ENCODE measurements at regions not wholly inside any gene's neighbourhood (a gene's known extent, or its start where the extent isn't known, plus 50 kb on each side); places are given as distances from the start of the nearest gene placed in this dataset.

GRCh38 chr6:85111481-85112011 lies 338.3 kb upstream of the NT5E start:
- Histone ChIP-seq H3K27ac (ENCODE audit: low read depth, low read length) (no peak overlapping the region), H2BK15ac (replicated peaks; ENCODE audit: low read depth) (no peak overlapping the region), H3K23ac (ENCODE audit: low read length) (no peak overlapping the region), H4K5ac (ENCODE audit: low read length) (no peak overlapping the region), H3K27me3 (ENCODE audit: insufficient read depth, low read length, poor library complexity) (no peaks in the 10 kb centered on the region), H3K79me2 (ENCODE audit: control insufficient read depth, insufficient read depth, low read length) (no peaks in the 10 kb centered on the region), H2AK5ac (ENCODE audit: low read length) (no peak overlapping the region), H3K4me3 (ENCODE audit: low read length) (no peak overlapping the region), H3K36me3 (ENCODE audit: control insufficient read depth, insufficient read depth, low read length) (no peaks in the 10 kb centered on the region), H3K18ac (ENCODE audit: low read length) (no peak overlapping the region), H3K4ac (ENCODE audit: low read depth, low read length) (no peak overlapping the region), H4K8ac (ENCODE audit: low read depth, low read length) (no peak overlapping the region), H3K79me1 (ENCODE audit: low read length) (no peaks in the 10 kb centered on the region), H3K9ac (ENCODE audit: low read length) (no peak overlapping the region), H3K56ac (ENCODE audit: low read length) (no peak overlapping the region), H2BK5ac (ENCODE audit: low read length) (no peak overlapping the region), H2BK120ac (ENCODE audit: low read depth, low read length) (peak overlapping the region; percentile 21), H3K4me2 (ENCODE audit: low read length) (no peak overlapping the region), H3K4me1 (ENCODE audit: control insufficient read depth, low read depth, low read length) (no peaks in the 10 kb centered on the region)
- DNase-seq: peak; percentile 23
- WGBS (ENCODE audit: extremely low coverage, insufficient coverage, low lambda C conversion rate): no CpG with 5 or more reads among the region's 8 CpGs

GRCh38 chr6:85110943-85111342 lies 338.9 kb upstream of the NT5E start:
- Histone ChIP-seq H2AK5ac (ENCODE audit: low read length) (no peak overlapping the region), H3K4me2 (ENCODE audit: low read length) (no peak overlapping the region), H3K4me1 (ENCODE audit: control insufficient read depth, low read depth, low read length) (no peaks in the 10 kb centered on the region), H3K18ac (ENCODE audit: low read length) (no peak overlapping the region), H3K56ac (ENCODE audit: low read length) (no peak overlapping the region), H3K36me3 (ENCODE audit: control insufficient read depth, insufficient read depth, low read length) (no peaks in the 10 kb centered on the region), H4K5ac (ENCODE audit: low read length) (no peak overlapping the region), H2BK5ac (ENCODE audit: low read length) (no peak overlapping the region), H3K79me2 (ENCODE audit: control insufficient read depth, insufficient read depth, low read length) (no peaks in the 10 kb centered on the region), H2BK120ac (ENCODE audit: low read depth, low read length) (no peak overlapping the region), H3K79me1 (ENCODE audit: low read length) (no peaks in the 10 kb centered on the region), H3K23ac (ENCODE audit: low read length) (no peak overlapping the region), H3K4me3 (ENCODE audit: low read length) (no peak overlapping the region), H3K27ac (ENCODE audit: low read depth, low read length) (no peak overlapping the region), H3K27me3 (ENCODE audit: insufficient read depth, low read length, poor library complexity) (no peaks in the 10 kb centered on the region), H2BK15ac (replicated peaks; ENCODE audit: low read depth) (no peak overlapping the region), H3K4ac (ENCODE audit: low read depth, low read length) (no peak overlapping the region), H4K8ac (ENCODE audit: low read depth, low read length) (no peak overlapping the region), H3K9ac (ENCODE audit: low read length) (no peak overlapping the region)
- no peak for DNase-seq
- WGBS (ENCODE audit: extremely low coverage, insufficient coverage, low lambda C conversion rate): no CpG with 5 or more reads among the region's 2 CpGs

- Histone ChIP-seq H3K27me3 (ENCODE audit: insufficient read depth, low read length, poor library complexity) (no peaks in the 10 kb centered on the region), H3K36me3 (ENCODE audit: control insufficient read depth, insufficient read depth, low read length) (no peaks in the 10 kb centered on the region), H3K9ac (ENCODE audit: low read length) (no peak overlapping the region), H3K18ac (ENCODE audit: low read length) (no peak overlapping the region), H3K79me2 (ENCODE audit: control insufficient read depth, insufficient read depth, low read length) (no peaks in the 10 kb centered on the region), H2BK120ac (ENCODE audit: low read depth, low read length) (no peak overlapping the region), H3K23ac (ENCODE audit: low read length) (no peak overlapping the region), H3K4me3 (ENCODE audit: low read length) (no peak overlapping the region), H3K4me1 (ENCODE audit: control insufficient read depth, low read depth, low read length) (no peaks in the 10 kb centered on the region), H3K56ac (ENCODE audit: low read length) (no peak overlapping the region), H3K27ac (ENCODE audit: low read depth, low read length) (no peak overlapping the region), H4K5ac (ENCODE audit: low read length) (no peak overlapping the region), H3K79me1 (ENCODE audit: low read length) (no peaks in the 10 kb centered on the region), H2AK5ac (ENCODE audit: low read length) (no peak overlapping the region), H4K8ac (ENCODE audit: low read depth, low read length) (no peak overlapping the region), H2BK5ac (ENCODE audit: low read length) (no peak overlapping the region), H3K4me2 (ENCODE audit: low read length) (no peak overlapping the region), H3K4ac (ENCODE audit: low read depth, low read length) (no peak overlapping the region), H2BK15ac (replicated peaks; ENCODE audit: low read depth) (no peak overlapping the region)
- no CpG with 5 or more reads among the region's 1 CpG for WGBS (ENCODE audit: extremely low coverage, insufficient coverage, low lambda C conversion rate)
- DNase-seq: no peak
These were observed 342.2 kb upstream of the NT5E start for GRCh38 chr6:85107701-85108100.

GRCh38 chr6:85096976-85097375 lies 332.6 kb upstream of the TBX18 start:
- Histone ChIP-seq H3K18ac (ENCODE audit: low read length) (no peak overlapping the region), H4K5ac (ENCODE audit: low read length) (no peak overlapping the region), H3K4ac (ENCODE audit: low read depth, low read length) (no peak overlapping the region), H4K8ac (ENCODE audit: low read depth, low read length) (no peak overlapping the region), H3K79me1 (ENCODE audit: low read length) (no peaks in the 10 kb centered on the region), H3K27ac (ENCODE audit: low read depth, low read length) (no peak overlapping the region), H3K56ac (ENCODE audit: low read length) (no peak overlapping the region), H3K9ac (ENCODE audit: low read length) (no peak overlapping the region), H3K79me2 (ENCODE audit: control insufficient read depth, insufficient read depth, low read length) (no peaks in the 10 kb centered on the region), H2BK5ac (ENCODE audit: low read length) (no peak overlapping the region), H3K4me2 (ENCODE audit: low read length) (no peak overlapping the region), H3K4me1 (ENCODE audit: control insufficient read depth, low read depth, low read length) (no peaks in the 10 kb centered on the region), H3K4me3 (ENCODE audit: low read length) (no peak overlapping the region), H2BK120ac (ENCODE audit: low read depth, low read length) (no peak overlapping the region), H3K27me3 (ENCODE audit: insufficient read depth, low read length, poor library complexity) (no peaks in the 10 kb centered on the region), H3K36me3 (ENCODE audit: control insufficient read depth, insufficient read depth, low read length) (no peaks in the 10 kb centered on the region), H2AK5ac (ENCODE audit: low read length) (no peak overlapping the region), H3K23ac (ENCODE audit: low read length) (no peak overlapping the region), H2BK15ac (replicated peaks; ENCODE audit: low read depth) (no peak overlapping the region)
- DNase-seq: peak; percentile 17
- no CpG with 5 or more reads among the region's 5 CpGs for WGBS (ENCODE audit: extremely low coverage, insufficient coverage, low lambda C conversion rate)

GRCh38 chr6:85092226-85092625 lies 327.8 kb upstream of the TBX18 start:
- Histone ChIP-seq H3K27ac (ENCODE audit: low read depth, low read length) (no peak overlapping the region), H3K56ac (ENCODE audit: low read length) (no peak overlapping the region), H3K79me2 (ENCODE audit: control insufficient read depth, insufficient read depth, low read length) (no peaks in the 10 kb centered on the region), H3K27me3 (ENCODE audit: insufficient read depth, low read length, poor library complexity) (no peaks in the 10 kb centered on the region), H3K36me3 (ENCODE audit: control insufficient read depth, insufficient read depth, low read length) (no peaks in the 10 kb centered on the region), H3K9ac (ENCODE audit: low read length) (no peak overlapping the region), H3K4me1 (ENCODE audit: control insufficient read depth, low read depth, low read length) (no peaks in the 10 kb centered on the region), H2AK5ac (ENCODE audit: low read length) (no peak overlapping the region), H4K5ac (ENCODE audit: low read length) (no peak overlapping the region), H2BK15ac (replicated peaks; ENCODE audit: low read depth) (no peak overlapping the region), H2BK5ac (ENCODE audit: low read length) (no peak overlapping the region), H3K4ac (ENCODE audit: low read depth, low read length) (no peak overlapping the region), H3K18ac (ENCODE audit: low read length) (no peak overlapping the region), H3K23ac (ENCODE audit: low read length) (no peak overlapping the region), H4K8ac (ENCODE audit: low read depth, low read length) (no peak overlapping the region), H2BK120ac (ENCODE audit: low read depth, low read length) (no peak overlapping the region), H3K79me1 (ENCODE audit: low read length) (no peaks in the 10 kb centered on the region), H3K4me3 (ENCODE audit: low read length) (no peak overlapping the region), H3K4me2 (ENCODE audit: low read length) (no peak overlapping the region)
- DNase-seq: peak; percentile 28
- WGBS (ENCODE audit: extremely low coverage, insufficient coverage, low lambda C conversion rate): no CpG with 5 or more reads among the region's 1 CpG

GRCh38 chr6:85089255-85089654 lies 324.9 kb upstream of the TBX18 start:
- Histone ChIP-seq H2BK120ac (ENCODE audit: low read depth, low read length) (no peak overlapping the region), H2AK5ac (ENCODE audit: low read length) (no peak overlapping the region), H3K23ac (ENCODE audit: low read length) (no peak overlapping the region), H3K4me2 (ENCODE audit: low read length) (no peak overlapping the region), H3K79me1 (ENCODE audit: low read length) (no peaks in the 10 kb centered on the region), H3K4ac (ENCODE audit: low read depth, low read length) (no peak overlapping the region), H3K27me3 (ENCODE audit: insufficient read depth, low read length, poor library complexity) (no peaks in the 10 kb centered on the region), H3K18ac (ENCODE audit: low read length) (no peak overlapping the region), H3K27ac (ENCODE audit: low read depth, low read length) (no peak overlapping the region), H4K5ac (ENCODE audit: low read length) (no peak overlapping the region), H2BK15ac (replicated peaks; ENCODE audit: low read depth) (no peak overlapping the region), H3K4me1 (ENCODE audit: control insufficient read depth, low read depth, low read length) (no peaks in the 10 kb centered on the region), H4K8ac (ENCODE audit: low read depth, low read length) (no peak overlapping the region), H3K56ac (ENCODE audit: low read length) (no peak overlapping the region), H3K9ac (ENCODE audit: low read length) (no peak overlapping the region), H3K79me2 (ENCODE audit: control insufficient read depth, insufficient read depth, low read length) (no peaks in the 10 kb centered on the region), H3K4me3 (ENCODE audit: low read length) (no peak overlapping the region), H2BK5ac (ENCODE audit: low read length) (no peak overlapping the region), H3K36me3 (ENCODE audit: control insufficient read depth, insufficient read depth, low read length) (no peaks in the 10 kb centered on the region)
- WGBS (ENCODE audit: extremely low coverage, insufficient coverage, low lambda C conversion rate): no CpG with 5 or more reads among the region's 2 CpGs
- DNase-seq: no peak
